GM12878 (cell line): ENCODE measurements at regions not wholly inside any gene's neighbourhood (a gene's known extent, or its start where the extent isn't known, plus 50 kb on each side); places are given as distances from the start of the nearest gene placed in this dataset.

Experiments used
- ATAC-seq: fragments of 200-7000 bp; cut with Tn5 transposase; 3 replicates; pipeline ENCODE4 v1.9.1; 2020; ENCODE audit warnings: mild to moderate bottlenecking, moderate library complexity
- BruUV-seq: library from RNA; stranded (reverse); fragments of 400-500 nt; replicated peaks from 2 replicates; lab custom pipeline; 2021; lab: Mats Ljungman, UMichigan
- CTCF ChIA-PET: fragments of 300-600 bp; sonication (Branson Sonifier 250); formaldehyde crosslinking; extraction: SDS; loops from one replicate; lab custom pipeline; 2021; ENCODE audit warnings: inconsistent platforms; lab: Yijun Ruan, JAX
- POLR2A ChIA-PET: fragments of 350-600 bp; formaldehyde crosslinking; extraction: SDS; loops from one replicate; lab custom pipeline; 2021; ENCODE audit warnings: inconsistent platforms; lab: Charles Lee
- RAD21 ChIA-PET: fragments of 300-600 bp; sonication (Branson Sonifier 250); formaldehyde crosslinking; loops from one replicate; lab custom pipeline; 2023; ENCODE audit warnings: antibody characterized with exemption; ENCODE audit not compliant: unreplicated experiment; lab: Charles Lee
- SMC1A ChIA-PET: fragments of 300-600 bp; sonication (Branson Sonifier 250); formaldehyde crosslinking; loops from one replicate; lab custom pipeline; 2023; ENCODE audit not compliant: unreplicated experiment, uncharacterized antibody; lab: Charles Lee
- DNase-seq: peaks from one replicate; pipeline ENCODE4 v3.0.0-alpha.2; 2011; ENCODE audit warnings: low read depth, low spot score
- FAIRE-seq: peaks from 3 replicates; lab custom pipeline; 2011; peaks lifted over from hg19 to GRCh38; lab: Jason Lieb, UNC
- H2AFZ ChIP-seq: 2 replicates; pipeline ENCODE4 v1.6.0; 2011; ENCODE audit warnings: low read depth, low read length, control low read depth; ENCODE audit not compliant: control insufficient read depth
- H3K27ac ChIP-seq: 2 replicates; pipeline ENCODE4 v1.5.1; 2011; ENCODE audit warnings: control low read depth; ENCODE audit not compliant: control insufficient read depth, insufficient read depth
- H3K27me3 ChIP-seq, 2 experiments: replicated peaks in 1 of 2; 2 replicates each; pipeline versions ENCODE4 v1.6.0 to v1.6.1; 2011; ENCODE audit warnings: low read length in 1 of 2; ENCODE audit not compliant: control insufficient read depth in 2 of 2, insufficient read depth in 2 of 2
- H3K36me3 ChIP-seq, 2 experiments: 2 replicates each; pipeline ENCODE4 v1.5.1; 2011; ENCODE audit warnings: low read length in 1 of 2; ENCODE audit not compliant: control insufficient read depth in 2 of 2, insufficient read depth in 2 of 2
- H3K4me1 ChIP-seq: 2 replicates; pipeline ENCODE4 v1.6.1; 2011; ENCODE audit warnings: mild to moderate bottlenecking, low read length, moderate library complexity, mixed read lengths; ENCODE audit not compliant: control insufficient read depth, insufficient read depth
- H3K4me2 ChIP-seq: 2 replicates; pipeline ENCODE4 v1.6.0; 2011; ENCODE audit warnings: control low read depth; ENCODE audit not compliant: control insufficient read depth, insufficient read depth
- H3K4me3 ChIP-seq: fragments of 200-600 bp; sonication (generic); 2 replicates; pipeline ENCODE4 v1.5.1; 2016
- H3K79me2 ChIP-seq: 2 replicates; pipeline ENCODE4 v1.6.0; 2011; ENCODE audit warnings: low read length; ENCODE audit not compliant: control insufficient read depth, insufficient read depth
- H3K9ac ChIP-seq: 2 replicates; pipeline ENCODE4 v1.8.0; 2011; ENCODE audit warnings: low read length, control low read depth, mixed read lengths; ENCODE audit not compliant: control insufficient read depth, insufficient read depth
- H3K9me3 ChIP-seq: replicated peaks from 3 replicates; pipeline ENCODE4 v1.5.1; 2011; ENCODE audit warnings: mild to moderate bottlenecking, low read length; ENCODE audit not compliant: control insufficient read depth, insufficient read depth
- H4K20me1 ChIP-seq: 2 replicates; pipeline ENCODE4 v1.6.0; 2011; ENCODE audit not compliant: control insufficient read depth, insufficient read depth
- BCL11A ChIP-seq: IDR thresholded peaks from 2 replicates; pipeline ENCODE4 v1.6.1; 2011; ENCODE audit warnings: low read depth, low read length
- CHD1 ChIP-seq: IDR thresholded peaks from 2 replicates; pipeline ENCODE4 v1.6.1; 2012; ENCODE audit warnings: low read depth, low read length, improper control_type of control experiment
- ELK1 ChIP-seq: IDR thresholded peaks from 2 replicates; pipeline ENCODE4 v1.6.1; 2012; ENCODE audit warnings: low read depth, low read length, improper control_type of control experiment
- KLF5 ChIP-seq: fragments of 450-650 bp; IDR thresholded peaks from 2 replicates; pipeline ENCODE4 v1.6.1; 2014; ENCODE audit warnings: mild to moderate bottlenecking; ENCODE audit not compliant: partially characterized antibody
- RCOR1 ChIP-seq: conservative IDR thresholded peaks from 2 replicates; pipeline ENCODE4 v1.6.1; 2012; ENCODE audit warnings: low read depth, low read length, improper control_type of control experiment
- SKIL ChIP-seq: fragments of 450-650 bp; IDR thresholded peaks from 2 replicates; pipeline ENCODE4 v1.6.1; 2017; ENCODE audit warnings: mild to moderate bottlenecking, low read depth, inconsistent platforms; ENCODE audit not compliant: poor library complexity, severe bottlenecking
- SUZ12 ChIP-seq: fragments of 200-600 bp; sonication (generic); IDR thresholded peaks from one replicate; pipeline ENCODE4 v1.6.1; 2018; ENCODE audit warnings: antibody characterized with exemption, mild to moderate bottlenecking; ENCODE audit not compliant: unreplicated experiment
- TBL1XR1 ChIP-seq: IDR thresholded peaks from 2 replicates; pipeline ENCODE4 v1.6.1; 2012; ENCODE audit warnings: low read depth, low read length, improper control_type of control experiment
- TCF3 ChIP-seq: IDR thresholded peaks from 2 replicates; pipeline ENCODE4 v1.6.1; 2012; ENCODE audit warnings: low read depth, mild to moderate bottlenecking, low read length, borderline replicate concordance; ENCODE audit not compliant: insufficient read depth
- ZBTB4 ChIP-seq: fragments of 450-650 bp; formaldehyde crosslinking; IDR thresholded peaks from 2 replicates; pipeline ENCODE4 v1.4.0; 2022; ENCODE audit warnings: mild to moderate bottlenecking, moderate library complexity
- ZNF217 ChIP-seq: fragments of 450-650 bp; IDR thresholded peaks from 2 replicates; pipeline ENCODE4 v1.6.1; 2017; ENCODE audit warnings: antibody characterized with exemption, mild to moderate bottlenecking
- WGBS: methylation state at CpG from one replicate; pipeline ENCODE4 v1.1.6; 2016; ENCODE audit warnings: low lambda C conversion rate; ENCODE audit not compliant: insufficient replicate concordance, insufficient coverage; ENCODE audit errors: missing lambda C conversion rate; 5-methylcytosine and 5-hydroxymethylcytosine counted together
- in situ Hi-C: fragments of 300-500 bp; cut with MboI; formaldehyde crosslinking; loops from 9 replicates; pipeline ENCODE4 v1.14.3; 2018; ENCODE audit warnings: mixed read lengths
- intact Hi-C: fragments of 100-400 bp; cut with micrococcal nuclease; formaldehyde crosslinking; loops from one replicate; pipeline ENCODE4 v1.14.2; 2022; ENCODE audit not compliant: unreplicated experiment

- TF ChIP-seq ZBTB4 (CRISPR knock-in tag): no peak
- no peak for TF ChIP-seq RCOR1
- TF ChIP-seq ELK1: no peak
- no peak for TF ChIP-seq TBL1XR1
Observed at GRCh38 chr15:27676647-27677046, 422.5 kb downstream of the OCA2 start (continued).

GRCh38 chr15:27675571-27675970 lies 423.5 kb downstream of the OCA2 start:
- POLR2A ChIA-PET: no interaction called here
- H3K4me3 ChIP-seq: no peak overlapping the region
- H3K27me3 ChIP-seq: no peaks in the 10 kb centered on the region
- SMC1A ChIA-PET: no interaction called here
- no peaks in the 10 kb centered on the region for H4K20me1 ChIP-seq
- H3K4me1 ChIP-seq: no peaks in the 10 kb centered on the region
- FAIRE-seq (no peak), ATAC-seq (no peak), DNase-seq (no peak)
- BruUV-seq: no TSS peak
- TF ChIP-seq BCL11A: no peak
- no peak for TF ChIP-seq TCF3
- no peak for TF ChIP-seq SKIL
- no peak for TF ChIP-seq SUZ12
- TF ChIP-seq KLF5: no peak
- no peak for TF ChIP-seq ZBTB4 (CRISPR knock-in tag)
- TF ChIP-seq CHD1: no peak
- no peak for TF ChIP-seq ZNF217
- intact Hi-C loops: no loop called here
- CTCF ChIA-PET: no interaction called here
- RAD21 ChIA-PET: no interaction called here
- H3K4me2 ChIP-seq: no peak overlapping the region
- no peak overlapping the region for H2AFZ ChIP-seq
- 20% methylated on average over 8 of the region's 8 CpGs for WGBS
- no peaks in the 10 kb centered on the region for H3K36me3 ChIP-seq
- no peaks in the 10 kb centered on the region; the same call in 2 of the 3 replicates for H3K9me3 ChIP-seq
- H3K79me2 ChIP-seq: no peaks in the 10 kb centered on the region
- in situ Hi-C loops: no loop called here
- no peak overlapping the region for H3K27ac ChIP-seq
- no peak overlapping the region for H3K9ac ChIP-seq
